ENCODE measurements at regions not wholly inside any gene's neighbourhood (a gene's known extent, or its start where the extent isn't known, plus 50 kb on each side); places are given as distances from the start of the nearest gene placed in this dataset.

- in situ Hi-C loops (cut with HindIII; ENCODE audit: low pct_unique_long_range_greater_than_20kb, low sequenced_read_pairs), result no loop called here
- no peak for DNase-seq (ENCODE audit: low read depth in 1 of 2, low spot score in 1 of 2)
- TF ChIP-seq JUND (IDR thresholded peaks at IDR 0.05; ENCODE audit: low read depth), result no peak
Measured at GRCh38 chr14:84144166-84144565, 1385.8 kb upstream of the FLRT2 start.

DNA sequence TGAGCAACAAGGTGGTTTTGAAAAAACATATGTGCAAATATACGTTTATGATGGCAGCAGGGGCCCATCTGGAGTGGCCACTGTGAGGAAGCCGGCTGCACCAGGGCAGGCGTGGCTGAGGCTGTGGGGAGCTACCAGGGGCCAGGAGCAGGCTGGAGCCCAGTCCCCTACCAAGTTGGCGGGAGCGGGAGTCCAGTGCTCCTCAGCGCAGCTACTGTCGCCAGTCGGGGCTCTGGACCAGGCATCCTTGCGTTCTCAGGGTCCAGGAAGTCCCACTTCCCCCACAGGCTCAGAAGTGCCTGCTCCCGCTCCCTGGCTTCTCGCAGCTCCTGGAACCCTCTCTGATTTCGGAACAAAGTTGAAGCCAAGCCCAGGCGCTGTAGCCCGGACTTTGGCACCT, 1377.5 kb upstream of the FLRT2 start:
- in situ Hi-C loops (cut with HindIII; ENCODE audit: low pct_unique_long_range_greater_than_20kb, low sequenced_read_pairs), result no loop called here
- no peak for TF ChIP-seq JUND (IDR thresholded peaks at IDR 0.05; ENCODE audit: low read depth)
- DNase-seq (ENCODE audit: low read depth in 1 of 2, low spot score in 1 of 2), result no peak

DNA sequence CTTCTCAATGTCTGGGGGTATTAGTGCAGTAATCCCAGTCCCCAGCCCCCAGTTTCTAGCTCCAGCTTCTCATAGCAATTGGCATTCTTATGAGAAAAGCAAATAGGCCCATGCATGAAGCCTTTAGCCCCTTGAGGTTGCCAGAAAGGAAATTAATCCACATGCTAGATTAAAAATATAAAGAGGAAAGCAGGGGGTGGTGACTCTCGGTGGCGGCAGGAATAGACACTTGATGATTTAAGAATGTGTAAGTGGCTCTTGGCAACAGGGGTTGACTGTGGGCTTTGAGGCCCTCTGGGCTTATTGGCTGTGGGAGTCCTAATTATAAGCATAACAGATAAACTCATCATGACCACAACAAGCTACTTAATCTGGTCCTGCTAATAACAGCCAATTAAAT, 1367.3 kb upstream of the FLRT2 start:
- no peak for DNase-seq (ENCODE audit: low read depth in 1 of 2, low spot score in 1 of 2)
- TF ChIP-seq JUND (IDR thresholded peaks at IDR 0.05; ENCODE audit: low read depth), result no peak
- in situ Hi-C loops (cut with HindIII; ENCODE audit: low pct_unique_long_range_greater_than_20kb, low sequenced_read_pairs), result no loop called here

DNA sequence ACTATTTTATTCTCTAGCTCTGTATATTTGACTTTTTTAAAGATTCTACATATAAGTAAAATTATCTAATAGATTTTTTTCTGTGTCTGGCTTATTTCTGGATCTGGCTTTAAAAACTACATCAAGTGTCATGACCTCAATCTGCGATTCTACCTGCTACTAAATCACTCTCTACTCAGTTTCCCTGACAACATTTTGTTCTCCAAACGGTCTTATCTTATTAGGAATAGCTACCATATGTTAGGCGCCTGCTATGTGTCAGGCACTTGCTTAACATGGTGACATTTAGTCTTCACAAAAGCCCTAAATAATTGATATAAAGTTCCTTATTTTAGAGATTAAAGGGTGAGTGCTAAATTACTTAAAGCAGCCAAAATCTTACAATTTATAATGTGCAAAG, 1362.9 kb upstream of the FLRT2 start:
- TF ChIP-seq JUND (IDR thresholded peaks at IDR 0.05; ENCODE audit: low read depth), result no peak
- DNase-seq (ENCODE audit: low read depth in 1 of 2, low spot score in 1 of 2), result no peak
- in situ Hi-C loops (cut with HindIII; ENCODE audit: low pct_unique_long_range_greater_than_20kb, low sequenced_read_pairs), result no loop called here

DNA sequence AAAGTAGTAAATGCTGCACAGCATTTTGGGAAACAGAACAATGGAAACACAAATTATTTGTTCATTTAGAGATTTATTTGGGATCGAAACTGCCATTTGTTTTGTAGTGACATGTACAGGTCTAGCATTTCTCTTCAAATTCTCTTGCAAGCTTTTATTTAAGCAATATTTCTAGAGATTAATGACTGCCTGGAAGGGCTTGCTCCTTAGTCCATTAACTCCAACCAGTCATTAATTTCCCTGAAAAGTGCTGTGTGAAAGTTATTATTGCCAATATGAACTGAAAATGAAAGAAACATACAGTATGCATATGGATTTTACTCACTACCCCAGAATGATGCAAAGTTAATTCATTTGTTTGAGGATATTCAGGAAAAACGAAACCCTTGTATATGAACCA, 1349.6 kb upstream of the FLRT2 start:
- DNase-seq (ENCODE audit: low read depth in 1 of 2, low spot score in 1 of 2), result no peak
- in situ Hi-C loops (cut with HindIII; ENCODE audit: low pct_unique_long_range_greater_than_20kb, low sequenced_read_pairs), result no loop called here
- no peak for TF ChIP-seq JUND (IDR thresholded peaks at IDR 0.05; ENCODE audit: low read depth)

DNA sequence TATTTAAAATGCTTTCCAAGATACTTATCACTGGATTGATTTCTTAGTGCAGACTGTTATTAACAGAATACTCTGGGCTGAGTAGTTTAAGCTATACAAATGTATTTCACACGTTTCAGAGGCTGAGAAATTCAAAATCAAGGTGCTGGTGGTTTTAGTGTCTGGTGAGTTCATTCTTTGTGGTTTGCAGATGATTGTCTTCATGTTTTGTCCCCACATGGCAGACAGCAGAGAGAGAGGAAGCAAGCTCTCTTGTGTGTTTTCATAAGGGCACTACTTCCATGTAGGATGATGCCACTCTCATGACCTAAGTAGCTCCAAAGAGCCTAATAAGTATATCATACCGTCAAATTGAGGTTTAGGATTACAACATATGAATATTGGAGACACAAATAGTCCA, 1348.9 kb upstream of the FLRT2 start:
- no peak for TF ChIP-seq JUND (IDR thresholded peaks at IDR 0.05; ENCODE audit: low read depth)
- DNase-seq (ENCODE audit: low read depth in 1 of 2, low spot score in 1 of 2), result no peak
- in situ Hi-C loops (cut with HindIII; ENCODE audit: low pct_unique_long_range_greater_than_20kb, low sequenced_read_pairs), result no loop called here

DNA sequence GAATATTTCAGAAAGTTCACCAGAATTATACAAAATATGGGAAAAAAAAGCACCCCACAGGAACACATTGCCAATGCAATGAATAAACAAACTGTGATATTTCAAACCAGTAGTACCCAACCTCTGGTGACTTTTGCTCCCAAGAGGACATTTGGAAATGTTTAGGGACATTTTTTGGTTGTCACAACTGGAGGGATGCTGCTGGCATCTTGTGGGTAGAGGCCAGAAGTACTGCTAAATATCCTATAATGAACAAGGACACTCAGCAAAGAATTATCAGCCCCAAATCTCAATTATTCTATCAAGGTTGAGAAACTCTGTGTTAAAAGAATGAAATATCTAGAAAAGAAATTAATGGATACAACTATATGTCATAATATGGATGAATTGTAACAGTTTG, 1334.4 kb upstream of the FLRT2 start:
- in situ Hi-C loops (cut with HindIII; ENCODE audit: low pct_unique_long_range_greater_than_20kb, low sequenced_read_pairs), result no loop called here
- DNase-seq (ENCODE audit: low read depth in 1 of 2, low spot score in 1 of 2), result peak in 1 of 2 experiments; percentile 13
- no peak for TF ChIP-seq JUND (IDR thresholded peaks at IDR 0.05; ENCODE audit: low read depth)

GRCh38 chr14:84197704-84198103, 1332.2 kb upstream of the FLRT2 start:
- TF ChIP-seq JUND (IDR thresholded peaks at IDR 0.05; ENCODE audit: low read depth), result no peak
- in situ Hi-C loops (cut with HindIII; ENCODE audit: low pct_unique_long_range_greater_than_20kb, low sequenced_read_pairs), result no loop called here
- DNase-seq (ENCODE audit: low read depth in 1 of 2, low spot score in 1 of 2), result no peak

DNA sequence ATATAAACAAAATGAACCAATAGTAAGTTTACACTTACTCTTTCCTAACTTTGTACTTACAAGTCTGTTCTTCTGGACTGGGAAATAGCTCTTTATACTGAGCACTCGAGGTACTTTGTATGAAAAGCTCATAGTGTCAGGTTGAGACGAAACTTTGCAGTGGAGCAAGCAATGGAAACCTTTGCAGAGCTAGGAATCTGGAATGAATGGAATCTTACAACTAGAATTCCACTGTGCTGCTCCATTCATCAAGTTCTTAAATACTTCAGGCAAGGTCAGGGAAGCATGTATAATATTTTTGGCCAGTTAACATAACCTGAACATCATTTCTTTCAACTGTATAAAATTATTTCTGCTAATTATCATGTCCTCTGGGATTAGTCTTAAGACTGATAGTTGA, 1327.5 kb upstream of the FLRT2 start:
- DNase-seq (ENCODE audit: low read depth in 1 of 2, low spot score in 1 of 2), result peak in 1 of 2 experiments; percentile 11
- in situ Hi-C loops (cut with HindIII; ENCODE audit: low pct_unique_long_range_greater_than_20kb, low sequenced_read_pairs), result no loop called here
- no peak for TF ChIP-seq JUND (IDR thresholded peaks at IDR 0.05; ENCODE audit: low read depth)

- in situ Hi-C loops (cut with HindIII; ENCODE audit: low pct_unique_long_range_greater_than_20kb, low sequenced_read_pairs), result no loop called here
- TF ChIP-seq JUND (IDR thresholded peaks at IDR 0.05; ENCODE audit: low read depth), result no peak
- DNase-seq (ENCODE audit: low read depth in 1 of 2, low spot score in 1 of 2), result no peak
Measured at GRCh38 chr14:84203896-84204295, 1326.0 kb upstream of the FLRT2 start.

DNA sequence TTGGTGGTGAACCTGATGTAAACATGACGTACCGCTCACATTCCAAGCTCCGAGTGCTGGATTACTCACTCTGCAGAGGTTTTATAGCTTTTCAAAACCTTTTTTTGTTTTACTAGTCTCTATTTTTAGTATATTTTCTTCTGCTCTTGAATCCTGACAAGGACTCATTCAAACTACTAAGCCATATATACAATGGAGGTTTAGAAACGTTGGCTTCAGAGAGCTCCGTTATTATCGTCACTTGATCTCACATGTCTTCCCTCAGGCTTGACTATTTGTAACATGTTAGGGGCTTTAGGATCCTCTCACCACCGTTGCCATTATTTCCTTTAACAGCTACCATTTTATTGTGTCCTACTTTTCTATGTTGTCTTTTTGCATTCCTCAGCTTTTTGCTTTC, 1321.5 kb upstream of the FLRT2 start:
- peak in 1 of 2 experiments; percentile 23 for DNase-seq (ENCODE audit: low read depth in 1 of 2, low spot score in 1 of 2)
- in situ Hi-C loops (cut with HindIII; ENCODE audit: low pct_unique_long_range_greater_than_20kb, low sequenced_read_pairs), result no loop called here
- TF ChIP-seq JUND (IDR thresholded peaks at IDR 0.05; ENCODE audit: low read depth), result no peak

- in situ Hi-C loops (cut with HindIII; ENCODE audit: low pct_unique_long_range_greater_than_20kb, low sequenced_read_pairs), result no loop called here
Measured at GRCh38 chr14:84209031-84209430, 1320.9 kb upstream of the FLRT2 start.

DNA sequence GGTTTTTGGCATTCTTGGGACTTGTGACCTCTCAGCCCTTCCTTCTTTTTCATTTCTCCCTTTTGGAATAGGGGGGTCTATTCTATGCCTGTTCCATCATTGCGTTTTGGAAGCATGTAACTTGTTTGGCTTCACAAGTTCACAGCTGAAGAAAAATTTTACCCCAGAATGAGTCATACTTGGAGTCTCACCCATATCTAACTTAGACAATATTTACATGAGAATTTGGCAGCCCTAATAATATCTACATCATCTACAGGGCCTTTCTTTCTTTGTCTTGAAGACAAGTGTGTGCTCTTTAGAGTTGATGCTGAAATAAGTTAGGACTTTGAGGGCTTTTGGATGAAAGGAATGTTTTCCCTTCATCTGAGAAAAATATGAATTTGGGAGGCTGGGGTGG, 1312.9 kb upstream of the FLRT2 start:
- TF ChIP-seq JUND (IDR thresholded peaks at IDR 0.05; ENCODE audit: low read depth), result no peak
- in situ Hi-C loops (cut with HindIII; ENCODE audit: low pct_unique_long_range_greater_than_20kb, low sequenced_read_pairs), result no loop called here
- no peak for DNase-seq (ENCODE audit: low read depth in 1 of 2, low spot score in 1 of 2)

More at GRCh38 chr14:84209031-84209430, 1320.9 kb upstream of the FLRT2 start:
- TF ChIP-seq JUND (IDR thresholded peaks at IDR 0.05; ENCODE audit: low read depth), result no peak
- no peak for DNase-seq (ENCODE audit: low read depth in 1 of 2, low spot score in 1 of 2)

DNA sequence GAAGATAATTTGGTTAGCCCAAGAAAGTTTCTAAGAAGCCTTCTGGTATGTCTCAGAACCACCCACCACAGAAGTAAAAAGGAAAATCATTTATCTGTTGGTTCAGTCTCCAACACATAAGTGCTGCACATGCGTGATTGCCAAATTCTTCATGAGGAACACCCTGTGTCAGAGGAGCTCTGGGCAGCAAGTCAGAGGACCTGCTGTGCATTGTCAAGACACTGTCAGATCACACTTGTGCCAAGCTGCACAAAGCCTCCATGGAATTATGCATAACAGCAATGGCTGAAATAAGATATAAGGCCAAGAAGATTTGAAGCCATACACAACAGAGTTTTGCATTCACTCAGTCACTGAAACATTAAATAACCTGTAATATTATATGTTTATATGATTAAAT, 1304.7 kb upstream of the FLRT2 start:
- DNase-seq (ENCODE audit: low read depth in 1 of 2, low spot score in 1 of 2), result no peak
- in situ Hi-C loops (cut with HindIII; ENCODE audit: low pct_unique_long_range_greater_than_20kb, low sequenced_read_pairs), result no loop called here
- no peak for TF ChIP-seq JUND (IDR thresholded peaks at IDR 0.05; ENCODE audit: low read depth)

Measured in T47D (cell line).